HG02623 (cell line): ENCODE measurements at regions not wholly inside any gene's neighbourhood (a gene's known extent, or its start where the extent isn't known, plus 50 kb on each side); places are given as distances from the start of the nearest gene placed in this dataset.

ENCODE experiments used
- ATAC-seq: cut with Tn5 transposase; IDR thresholded peaks from one replicate; pipeline ENCODE4 v1.9.1; 2021; ENCODE audit warnings: moderate library complexity; ENCODE audit not compliant: unreplicated experiment

DNA sequence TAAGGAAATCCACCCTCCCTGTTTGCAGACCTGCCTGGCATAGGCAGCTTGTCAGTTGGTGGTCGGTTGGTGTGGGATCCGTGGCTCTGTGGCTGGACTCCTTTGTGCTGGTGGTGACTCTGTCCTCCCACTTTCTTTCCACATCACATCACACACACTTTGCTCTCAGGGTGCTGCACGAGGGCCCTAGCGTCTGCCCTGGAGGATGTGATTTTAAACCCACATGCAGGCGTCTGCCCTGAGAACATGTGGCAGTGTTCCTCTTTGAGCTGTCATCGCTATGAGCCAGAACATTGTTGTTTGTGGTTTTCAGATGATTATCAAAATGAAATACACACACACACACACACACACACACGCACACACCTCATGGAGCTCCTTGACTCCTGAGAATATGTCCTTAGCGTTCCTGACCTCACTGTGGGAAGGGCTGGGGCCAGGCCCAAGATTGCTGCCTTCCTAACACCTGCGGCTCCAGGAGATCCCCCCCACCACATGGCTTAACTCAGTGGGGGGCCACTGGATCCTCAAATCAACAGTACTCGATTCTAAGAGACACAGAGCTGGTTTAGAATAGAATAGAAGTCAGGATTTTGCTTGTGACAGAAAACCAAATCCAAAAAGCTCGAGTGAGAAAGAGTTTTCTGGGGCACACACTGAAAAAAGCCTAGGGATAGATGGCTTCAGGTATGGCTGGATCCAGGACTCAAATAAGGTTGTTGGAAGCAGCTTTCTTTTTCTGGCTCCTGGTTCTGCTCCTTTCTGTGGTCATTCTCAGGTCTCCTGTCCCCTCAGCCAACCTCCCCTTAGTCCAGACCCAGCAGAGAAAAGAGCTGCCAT lies 54.8 kb downstream of the RTP5 start:
- no peak for ATAC-seq

DNA sequence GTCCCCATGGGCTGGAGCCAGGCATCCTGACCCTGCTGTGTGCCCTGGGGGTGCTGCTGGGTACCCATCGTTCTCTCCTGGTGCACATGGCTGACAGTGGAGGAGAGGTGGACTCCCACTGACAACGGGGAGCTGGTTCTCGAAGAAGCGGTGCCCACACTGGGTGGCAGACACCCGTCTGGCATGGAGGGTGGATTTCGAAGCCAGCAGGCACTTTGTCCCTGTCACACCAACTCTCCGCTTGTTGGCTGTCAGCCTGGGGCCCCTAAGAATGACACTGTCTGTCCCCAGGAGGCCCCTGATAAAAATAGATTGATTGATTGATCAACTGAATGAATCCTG lies 55.4 kb downstream of the RTP5 start:
- ATAC-seq = no peak

GRCh38 chr2:241925277-241925676 lies 55.7 kb downstream of the RTP5 start:
- ATAC-seq = no peak

GRCh38 chr2:241925821-241926441 lies 56.4 kb downstream of the RTP5 start:
- ATAC-seq = no peak

- no peak for ATAC-seq
Observed at GRCh38 chr2:241926541-241927311, 57.2 kb downstream of the RTP5 start.

GRCh38 chr2:241929551-241930490 lies 60.3 kb downstream of the RTP5 start:
- ATAC-seq = no peak

GRCh38 chr2:241931084-241931975 lies 61.8 kb downstream of the RTP5 start:
- ATAC-seq = no peak

DNA sequence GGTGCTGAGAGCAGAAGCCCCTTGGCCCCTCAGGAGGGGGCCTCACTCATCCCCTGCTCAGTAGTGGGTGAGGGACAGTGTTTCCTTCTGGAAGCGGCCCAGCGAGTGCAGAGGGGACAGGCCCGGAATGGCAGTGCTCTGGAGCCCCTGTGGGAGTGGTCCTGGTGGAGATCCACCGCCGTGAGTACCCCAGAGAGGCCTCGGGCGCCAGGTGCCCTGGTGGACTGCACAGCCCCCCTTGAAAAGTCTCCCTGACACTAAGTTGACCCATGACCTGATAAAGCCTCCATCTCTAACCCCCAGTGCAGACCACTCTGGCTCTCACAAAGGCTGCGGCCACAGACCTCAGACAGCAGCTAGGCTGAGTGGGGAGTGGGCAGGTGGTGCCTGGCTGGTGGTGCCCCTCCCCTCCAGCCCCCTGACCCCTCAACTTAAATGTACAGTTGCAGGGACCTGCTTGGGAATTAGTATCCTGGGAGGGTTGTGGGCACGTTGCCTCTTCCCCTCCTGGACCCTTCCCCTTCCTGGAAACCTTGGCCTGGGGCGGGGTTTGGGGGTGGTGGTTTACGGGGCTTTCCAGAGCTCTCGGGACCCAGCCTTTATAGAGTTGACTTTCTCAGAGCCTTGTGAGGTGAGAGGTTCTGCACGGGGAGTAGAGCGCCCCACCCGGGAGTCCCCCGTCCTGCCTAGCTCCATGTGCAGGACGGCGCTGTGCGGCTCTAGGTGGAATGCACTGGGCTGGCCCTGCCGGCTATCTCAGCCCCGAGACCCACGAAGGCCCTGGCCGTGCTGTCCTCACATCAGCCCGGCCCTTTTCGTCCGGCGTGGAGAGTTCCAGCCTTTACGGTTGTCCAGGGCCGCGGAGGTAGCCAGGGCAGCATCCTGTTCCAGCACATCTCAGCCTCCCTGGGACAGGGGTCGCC lies 62.7 kb downstream of the RTP5 start:
- ATAC-seq = no peak

GRCh38 chr2:241932899-241933178 lies 63.3 kb downstream of the RTP5 start:
- no peak for ATAC-seq

DNA sequence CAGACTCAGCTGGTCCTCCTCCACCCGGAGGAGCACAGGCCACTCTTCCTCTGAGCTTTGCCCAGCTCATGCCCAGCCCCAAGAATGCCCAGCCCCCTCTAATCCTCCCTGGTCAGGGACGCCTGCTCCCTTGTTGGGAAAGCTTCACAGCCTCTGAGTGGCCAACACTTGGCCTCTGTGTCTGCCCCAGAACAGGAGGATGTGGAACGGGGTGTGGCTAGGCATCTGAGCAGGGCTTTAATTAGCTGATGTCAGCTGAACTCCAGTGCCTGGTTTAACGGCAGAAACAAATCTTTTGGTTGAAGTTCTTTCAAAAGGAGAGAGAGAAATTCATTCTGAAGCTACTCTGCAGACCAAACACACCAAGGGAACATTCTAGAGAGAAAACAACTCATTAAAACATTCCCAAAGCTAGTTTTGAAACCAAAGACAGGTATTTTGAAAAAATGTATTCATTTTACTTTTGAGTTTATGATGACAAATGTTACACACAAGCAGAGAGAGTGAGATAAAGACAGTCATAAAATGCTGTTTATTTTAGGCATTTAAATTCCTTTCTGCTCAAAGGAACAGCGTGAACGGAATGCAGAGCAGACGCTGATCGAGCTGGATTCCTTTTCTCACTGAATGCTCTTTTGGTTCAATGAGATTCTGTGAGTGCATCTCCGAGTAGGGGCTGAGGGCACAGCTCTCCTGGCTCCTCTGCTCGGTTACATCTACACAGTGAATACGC lies 63.8 kb downstream of the RTP5 start:
- ATAC-seq = no peak

DNA sequence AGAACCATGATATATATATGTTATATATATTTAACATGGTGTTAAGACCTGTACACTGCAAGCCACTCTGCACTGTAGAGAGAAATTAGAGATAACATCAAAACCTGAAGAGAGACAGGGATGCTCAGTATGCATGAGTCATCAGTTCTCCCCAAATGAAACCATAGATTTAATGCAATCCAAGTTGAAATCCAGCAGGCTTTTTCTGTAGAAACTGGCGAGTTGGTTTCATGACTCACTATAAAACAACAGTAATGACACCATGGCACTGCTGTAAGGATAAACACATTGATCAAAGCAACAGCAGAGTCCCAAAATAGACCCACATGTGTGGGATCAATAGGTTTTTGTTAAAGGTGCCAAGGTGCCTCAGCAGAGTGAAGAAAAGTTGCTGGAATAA lies 65.8 kb downstream of the RTP5 start:
- ATAC-seq = no peak

DNA sequence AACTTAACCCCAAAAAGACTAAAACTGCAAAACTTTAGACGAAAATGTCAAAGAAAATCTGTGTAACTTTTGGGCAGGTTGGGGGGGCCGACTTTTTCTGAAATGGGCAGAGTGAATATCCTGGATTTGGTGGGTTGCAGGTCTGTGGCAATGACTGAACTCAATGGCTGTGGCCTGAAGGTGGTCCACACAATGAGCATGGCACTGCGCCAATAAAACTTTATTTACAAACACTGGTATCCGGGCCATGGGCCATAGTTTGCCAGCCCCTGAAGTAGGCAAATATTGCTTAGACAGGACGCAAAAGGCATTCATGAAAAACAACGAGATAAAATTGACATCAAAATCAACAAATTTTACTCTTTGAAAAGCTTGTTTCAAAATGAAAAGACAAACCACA lies 66.2 kb downstream of the RTP5 start:
- no peak for ATAC-seq

DNA sequence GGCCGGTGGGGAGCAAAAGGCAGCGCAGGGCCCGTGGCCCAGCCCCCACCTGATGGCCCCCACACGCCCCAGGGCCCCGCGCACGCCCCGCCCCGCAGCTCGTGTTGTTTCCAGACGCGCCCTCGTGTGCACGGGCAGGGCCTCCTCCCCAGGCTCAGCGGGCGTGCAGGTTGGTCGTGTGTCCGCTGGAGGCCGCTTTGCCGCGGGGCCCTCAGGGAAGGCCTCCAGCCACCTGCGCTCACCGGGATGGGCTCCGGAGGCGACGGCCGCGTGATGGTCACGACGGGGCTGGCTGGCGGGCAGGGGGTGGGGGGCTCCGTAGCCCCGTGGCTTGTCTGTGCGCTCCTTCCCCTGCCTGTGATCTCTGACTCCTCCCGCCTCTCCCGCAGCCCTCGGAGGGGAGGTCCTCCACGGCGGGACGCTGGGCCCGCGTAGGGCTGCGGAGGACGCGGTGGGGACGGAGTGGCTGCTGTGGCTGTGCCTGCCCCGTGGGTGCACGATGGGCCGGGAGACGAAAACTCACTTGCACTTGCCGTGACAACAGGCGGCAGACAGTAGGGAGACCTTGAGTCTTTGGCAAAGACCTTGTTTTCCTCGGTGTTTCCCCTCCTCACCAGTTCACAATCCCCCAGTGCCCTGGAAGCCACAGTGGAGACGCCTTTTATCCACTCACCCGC lies 67.1 kb downstream of the RTP5 start:
- ATAC-seq = no peak

DNA sequence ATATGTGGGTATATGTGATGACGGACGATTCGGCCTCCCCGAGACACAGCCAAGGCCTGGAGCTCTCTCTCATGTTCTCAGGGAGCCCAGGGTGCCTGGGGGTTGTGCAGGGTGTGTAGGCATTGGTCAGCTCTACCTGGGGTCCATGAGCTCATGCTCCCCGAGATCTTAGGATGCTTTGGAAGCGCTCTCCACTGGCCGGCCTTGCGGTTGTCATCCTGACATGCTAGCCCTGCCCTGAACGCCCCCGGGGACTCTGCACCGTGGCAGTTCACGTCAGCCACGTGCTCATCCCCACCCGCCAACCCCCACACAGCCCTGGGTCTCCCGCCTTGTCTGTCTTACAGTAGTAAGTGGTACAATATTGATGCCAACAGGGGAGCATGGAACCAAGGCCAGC lies 67.8 kb downstream of the RTP5 start:
- ATAC-seq = no peak

DNA sequence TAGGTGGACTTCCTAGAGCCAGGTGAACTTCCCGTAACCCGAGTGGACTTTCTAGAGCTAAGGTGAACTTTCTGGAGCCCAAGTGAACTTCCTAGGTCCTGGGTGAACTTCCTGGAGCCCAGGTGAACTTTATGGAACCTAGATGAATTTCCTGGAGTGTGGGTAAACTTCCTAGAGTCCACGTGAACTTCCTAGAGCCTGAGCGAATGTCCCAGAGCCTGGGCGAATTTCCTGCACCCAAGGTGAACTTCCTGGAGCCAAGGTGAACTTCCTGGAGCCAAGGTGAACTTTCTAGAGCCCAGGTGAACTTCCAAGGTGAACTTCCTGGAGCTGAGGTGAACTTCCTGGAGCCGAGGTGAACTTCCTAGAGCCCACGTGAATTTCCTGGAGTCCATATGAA lies 70.0 kb downstream of the RTP5 start:
- ATAC-seq = no peak

- ATAC-seq = no peak
Observed at GRCh38 chr2:241940329-241940728, 70.8 kb downstream of the RTP5 start.

DNA sequence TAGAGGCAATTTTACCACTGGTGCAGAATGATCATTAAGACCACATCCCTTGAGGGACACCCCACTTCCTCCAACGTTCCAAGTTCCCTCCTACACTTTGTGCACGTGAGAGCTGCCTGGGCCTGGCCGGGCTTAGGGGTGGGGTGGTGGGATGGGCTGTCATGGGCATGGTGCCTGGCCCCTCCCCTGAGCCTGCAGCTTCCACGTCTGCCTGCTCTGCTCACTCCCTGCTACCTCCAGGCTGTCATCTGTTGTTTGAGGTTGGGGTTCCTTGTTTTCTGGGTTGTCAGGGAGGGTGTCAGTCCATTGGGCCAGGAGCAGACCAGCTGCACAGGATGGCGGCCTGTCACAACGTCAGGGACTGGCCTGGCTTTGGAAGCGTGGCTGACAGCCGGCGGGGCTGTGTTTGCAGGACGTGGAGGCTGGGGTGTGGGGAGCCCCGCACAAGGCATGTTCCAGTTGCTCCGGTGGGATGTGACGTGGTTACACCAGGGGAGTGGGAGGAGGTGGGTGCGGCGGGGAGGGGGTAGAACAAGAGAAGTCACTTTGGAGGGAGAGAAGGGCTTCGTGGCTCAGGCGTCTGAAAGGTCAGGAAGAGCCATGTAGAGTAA lies 72.3 kb downstream of the RTP5 start:
- ATAC-seq = no peak
